GM12864 (cell line): ENCODE measurements at regions not wholly inside any gene's neighbourhood (a gene's known extent, or its start where the extent isn't known, plus 50 kb on each side); places are given as distances from the start of the nearest gene placed in this dataset.

Experiments
- DNase-seq: peaks from one replicate; pipeline ENCODE4 v3.0.0-alpha.2; 2011; ENCODE audit warnings: low read depth
- H3K4me3 ChIP-seq: 2 replicates; pipeline ENCODE4 v1.5.1; 2011; ENCODE audit warnings: mild to moderate bottlenecking, low read depth, low read length, control low read depth
- TF ChIP-seq, protein P1 (sequence below): IDR thresholded peaks from 2 replicates; pipeline ENCODE4 v1.5.1; 2011; ENCODE audit warnings: low read depth, mild to moderate bottlenecking, moderate library complexity, low read length, control low read depth, inconsistent platforms; ENCODE audit errors: missing control alignments

DNA sequence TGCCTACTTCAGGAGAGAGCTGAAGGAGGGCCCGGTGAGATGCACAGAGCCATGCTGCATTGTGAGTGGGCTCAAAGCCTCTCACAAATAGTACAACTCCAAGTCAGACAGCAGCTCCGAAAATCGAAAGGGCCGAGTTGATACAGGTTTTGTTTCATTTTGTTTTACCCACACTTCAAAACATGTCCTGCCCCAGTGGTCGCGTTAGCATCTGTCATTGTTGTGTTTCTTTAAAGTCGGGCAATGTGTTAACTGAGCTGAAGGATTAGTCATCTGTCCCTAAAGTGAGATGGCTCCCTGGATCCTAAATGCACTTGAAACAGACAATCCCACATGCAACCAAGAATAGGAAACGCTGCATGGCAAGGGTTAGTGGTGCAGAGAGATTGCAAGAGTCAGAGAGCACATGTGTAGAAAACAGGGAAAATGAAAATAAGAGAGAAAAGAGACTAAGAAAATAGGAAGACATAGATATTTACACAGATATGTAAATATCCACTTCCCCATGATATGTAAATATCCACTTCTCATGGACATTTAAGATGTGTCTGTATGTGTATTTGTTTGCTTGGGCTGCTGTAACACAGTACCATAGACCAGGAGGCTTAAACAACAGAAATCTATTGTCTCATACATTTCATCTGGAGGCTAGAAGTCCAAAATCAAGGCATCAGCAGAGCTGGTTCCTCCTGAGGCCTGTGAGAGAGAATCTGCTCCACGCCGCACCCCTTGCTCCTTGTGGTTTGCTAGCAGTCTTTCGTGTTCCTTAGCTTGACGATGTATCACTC is 131.4 kb upstream of the RAB4A start:
- H3K4me3 ChIP-seq = no peak overlapping the region; the same call in 1 of the 2 replicates
- DNase-seq = peak; percentile 31
- TF ChIP-seq, protein P1, sequence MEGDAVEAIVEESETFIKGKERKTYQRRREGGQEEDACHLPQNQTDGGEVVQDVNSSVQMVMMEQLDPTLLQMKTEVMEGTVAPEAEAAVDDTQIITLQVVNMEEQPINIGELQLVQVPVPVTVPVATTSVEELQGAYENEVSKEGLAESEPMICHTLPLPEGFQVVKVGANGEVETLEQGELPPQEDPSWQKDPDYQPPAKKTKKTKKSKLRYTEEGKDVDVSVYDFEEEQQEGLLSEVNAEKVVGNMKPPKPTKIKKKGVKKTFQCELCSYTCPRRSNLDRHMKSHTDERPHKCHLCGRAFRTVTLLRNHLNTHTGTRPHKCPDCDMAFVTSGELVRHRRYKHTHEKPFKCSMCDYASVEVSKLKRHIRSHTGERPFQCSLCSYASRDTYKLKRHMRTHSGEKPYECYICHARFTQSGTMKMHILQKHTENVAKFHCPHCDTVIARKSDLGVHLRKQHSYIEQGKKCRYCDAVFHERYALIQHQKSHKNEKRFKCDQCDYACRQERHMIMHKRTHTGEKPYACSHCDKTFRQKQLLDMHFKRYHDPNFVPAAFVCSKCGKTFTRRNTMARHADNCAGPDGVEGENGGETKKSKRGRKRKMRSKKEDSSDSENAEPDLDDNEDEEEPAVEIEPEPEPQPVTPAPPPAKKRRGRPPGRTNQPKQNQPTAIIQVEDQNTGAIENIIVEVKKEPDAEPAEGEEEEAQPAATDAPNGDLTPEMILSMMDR = no peak

DNA sequence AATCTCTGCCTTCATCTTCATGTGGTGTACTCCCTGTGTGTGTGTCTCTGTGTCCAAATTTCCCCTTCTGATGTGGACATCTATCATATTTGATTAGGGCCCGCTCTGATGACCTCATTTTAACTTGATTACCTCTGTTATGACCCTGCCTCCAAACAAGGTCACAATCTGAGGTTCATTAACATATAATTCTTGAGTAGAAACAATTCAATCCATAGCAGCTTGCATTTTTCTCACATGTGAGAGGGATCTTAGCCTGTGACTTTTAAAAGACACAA is 130.9 kb upstream of the RAB4A start:
- DNase-seq = no peak
- TF ChIP-seq, protein P1 = no peak
- no peak overlapping the region for H3K4me3 ChIP-seq

DNA sequence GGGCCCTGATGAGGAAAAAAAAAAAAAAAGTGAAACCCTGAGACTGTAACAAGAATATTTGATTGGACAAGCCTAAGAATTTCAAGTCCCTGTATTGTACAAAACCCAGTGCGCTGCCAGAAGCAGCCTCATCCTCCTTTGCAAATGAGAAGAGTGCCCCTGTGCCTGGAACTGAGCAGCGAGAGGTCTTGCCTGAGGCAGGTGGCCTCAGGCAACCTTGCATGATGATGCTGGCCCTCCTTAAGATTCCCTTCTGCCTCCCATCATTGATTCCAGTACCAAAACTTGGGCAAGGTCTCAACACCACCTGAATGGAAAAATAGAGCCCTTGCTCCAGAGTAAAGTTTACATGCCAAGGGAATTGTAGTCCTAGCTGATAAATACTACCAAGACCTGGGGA is 129.6 kb upstream of the RAB4A start:
- no peak overlapping the region for H3K4me3 ChIP-seq
- DNase-seq = no peak
- TF ChIP-seq, protein P1 = no peak

DNA sequence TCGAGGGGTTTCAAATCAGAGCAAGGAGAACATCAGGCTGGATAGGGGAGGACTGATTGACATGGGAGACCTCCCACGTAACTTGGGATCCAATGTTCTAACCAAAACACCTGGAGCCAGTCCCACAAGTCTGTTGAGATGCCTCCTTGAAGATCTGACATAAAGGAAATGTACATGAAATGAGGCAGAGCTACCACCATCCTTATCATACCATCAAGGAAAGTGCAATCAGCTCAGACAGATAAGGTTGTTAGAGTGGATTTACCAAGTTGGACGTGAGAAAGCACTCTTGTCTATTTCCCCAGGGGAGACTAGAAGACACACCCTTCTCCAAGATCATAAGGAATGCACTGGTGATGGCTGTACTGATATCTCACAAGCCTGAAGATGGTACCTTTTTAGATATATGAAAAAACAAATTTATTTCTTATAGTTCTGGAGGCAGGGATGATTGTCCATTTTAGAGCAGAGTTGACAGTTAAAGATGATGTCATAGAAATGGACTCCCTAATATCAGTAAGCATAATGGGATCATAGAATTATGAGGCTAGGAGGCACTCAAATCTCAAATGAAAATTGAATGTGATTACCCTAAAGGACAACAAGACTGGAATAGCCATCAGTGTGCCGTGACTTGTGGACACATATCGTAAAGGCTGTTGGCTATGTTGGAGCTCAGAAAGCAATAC is 129.1 kb upstream of the RAB4A start:
- TF ChIP-seq, protein P1 = no peak
- no peak overlapping the region for H3K4me3 ChIP-seq
- no peak for DNase-seq

DNA sequence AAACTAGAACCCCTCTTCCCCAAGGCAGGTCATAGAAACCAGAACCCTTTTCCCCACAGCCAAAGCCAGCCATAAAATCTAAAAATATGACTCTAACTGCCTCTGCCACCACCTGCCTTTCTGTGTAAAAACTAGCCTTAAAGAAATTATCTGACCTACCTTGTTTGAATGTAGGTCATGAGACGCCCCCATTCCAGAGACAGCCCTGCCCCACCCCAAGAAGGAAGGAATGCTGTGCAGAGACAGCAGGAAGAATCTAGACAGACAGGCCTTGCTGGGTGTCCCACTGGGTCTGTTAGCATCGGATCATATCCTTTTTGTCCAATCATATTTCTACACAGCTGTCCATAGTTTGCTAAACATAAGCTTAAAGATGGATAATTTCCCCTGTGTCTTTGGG is 128.4 kb upstream of the RAB4A start:
- no peak for DNase-seq
- no peak overlapping the region for H3K4me3 ChIP-seq
- TF ChIP-seq, protein P1 = no peak

DNA sequence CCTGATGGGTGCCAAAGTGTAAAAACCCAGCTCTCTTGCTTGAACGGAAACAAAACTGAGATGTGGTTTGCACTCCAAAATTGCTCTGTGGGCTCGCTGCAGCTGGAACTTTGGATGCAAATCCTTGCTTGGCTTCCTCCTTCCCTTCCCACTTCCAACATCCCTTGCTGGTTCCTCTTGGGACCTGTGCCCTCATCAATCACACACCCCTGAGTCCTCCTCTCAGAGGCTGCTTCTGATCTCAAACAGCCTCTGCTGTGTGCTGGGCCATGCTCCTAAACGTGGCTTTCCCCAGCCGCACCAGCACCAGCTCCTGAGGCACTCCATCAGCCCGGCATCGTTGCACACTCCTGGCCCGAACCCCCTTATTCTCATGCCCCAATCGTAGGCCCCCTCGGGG is 124.3 kb upstream of the RAB4A start:
- no peak overlapping the region for H3K4me3 ChIP-seq
- no peak for DNase-seq
- TF ChIP-seq, protein P1 = no peak

DNA sequence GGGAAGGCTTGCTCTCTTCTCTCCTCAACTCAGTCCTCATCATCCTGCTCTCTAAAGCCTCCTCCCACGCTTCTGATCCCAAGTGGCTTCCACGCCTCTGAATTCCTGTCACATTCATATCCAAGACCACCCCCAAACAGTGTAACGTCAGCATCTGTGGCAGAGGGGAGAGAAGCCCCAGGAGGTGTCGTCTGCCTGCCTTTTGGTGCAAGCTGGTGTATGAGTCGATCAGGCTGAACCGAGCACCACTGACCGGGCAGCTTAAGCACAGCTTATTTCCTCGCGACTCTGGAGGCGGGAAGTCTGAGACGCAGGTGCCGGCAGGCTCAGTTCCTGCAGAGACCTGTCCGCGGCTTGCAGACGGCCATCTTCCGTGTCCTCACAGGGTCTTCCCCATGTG is 123.8 kb upstream of the RAB4A start:
- no peak for DNase-seq
- TF ChIP-seq, protein P1 = no peak
- no peak overlapping the region for H3K4me3 ChIP-seq
